GM10248 (cell line): ENCODE measurements at regions not wholly inside any gene's neighbourhood (a gene's known extent, or its start where the extent isn't known, plus 50 kb on each side); places are given as distances from the start of the nearest gene placed in this dataset.

Source experiments
- CTCF ChIA-PET: fragments of 300-600 bp; sonication (Branson Sonifier 250); formaldehyde crosslinking; extraction: SDS; loops from one replicate; lab custom pipeline; 2021; ENCODE audit warnings: antibody characterized with exemption; lab: Yijun Ruan, JAX
- POLR2A ChIA-PET: fragments of 350-650 bp; sonication (Branson Sonifier 250); formaldehyde crosslinking; extraction: SDS; loops from one replicate; lab custom pipeline; 2020; ENCODE audit warnings: antibody characterized with exemption; lab: Yijun Ruan, JAX
- DNase-seq: peaks from one replicate; pipeline ENCODE4 v3.0.0; 2012; ENCODE audit errors: extremely low spot score
- TF ChIP-seq, protein P1 (sequence below): IDR thresholded peaks from 2 replicates; pipeline ENCODE4 v1.5.1; 2012; ENCODE audit warnings: mild to moderate bottlenecking, low read depth; ENCODE audit errors: extremely low read depth, missing control alignments, control extremely low read depth

DNA sequence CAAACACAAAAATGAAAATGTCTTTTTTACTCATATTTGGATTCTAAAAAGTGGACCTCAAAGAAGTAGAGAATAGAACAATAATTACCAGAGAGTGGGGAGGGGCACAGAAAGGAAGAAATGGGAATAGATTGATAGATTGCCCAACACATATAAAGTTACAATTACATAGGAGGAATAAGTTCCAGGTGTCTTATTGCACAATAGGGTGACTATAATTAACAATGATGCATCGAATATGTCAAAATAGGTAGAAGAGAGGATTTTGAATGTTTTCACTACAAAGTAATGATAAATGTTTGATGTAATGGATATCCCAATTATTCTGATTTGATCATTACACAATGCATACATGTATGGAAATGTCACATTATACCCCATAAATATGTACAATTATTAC lies 556.0 kb downstream of the CDH8 start:
- POLR2A ChIA-PET, result no interaction called here
- TF ChIP-seq, protein P1, sequence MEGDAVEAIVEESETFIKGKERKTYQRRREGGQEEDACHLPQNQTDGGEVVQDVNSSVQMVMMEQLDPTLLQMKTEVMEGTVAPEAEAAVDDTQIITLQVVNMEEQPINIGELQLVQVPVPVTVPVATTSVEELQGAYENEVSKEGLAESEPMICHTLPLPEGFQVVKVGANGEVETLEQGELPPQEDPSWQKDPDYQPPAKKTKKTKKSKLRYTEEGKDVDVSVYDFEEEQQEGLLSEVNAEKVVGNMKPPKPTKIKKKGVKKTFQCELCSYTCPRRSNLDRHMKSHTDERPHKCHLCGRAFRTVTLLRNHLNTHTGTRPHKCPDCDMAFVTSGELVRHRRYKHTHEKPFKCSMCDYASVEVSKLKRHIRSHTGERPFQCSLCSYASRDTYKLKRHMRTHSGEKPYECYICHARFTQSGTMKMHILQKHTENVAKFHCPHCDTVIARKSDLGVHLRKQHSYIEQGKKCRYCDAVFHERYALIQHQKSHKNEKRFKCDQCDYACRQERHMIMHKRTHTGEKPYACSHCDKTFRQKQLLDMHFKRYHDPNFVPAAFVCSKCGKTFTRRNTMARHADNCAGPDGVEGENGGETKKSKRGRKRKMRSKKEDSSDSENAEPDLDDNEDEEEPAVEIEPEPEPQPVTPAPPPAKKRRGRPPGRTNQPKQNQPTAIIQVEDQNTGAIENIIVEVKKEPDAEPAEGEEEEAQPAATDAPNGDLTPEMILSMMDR, result no peak
- CTCF ChIA-PET, result no interaction called here
- no peak for DNase-seq

DNA sequence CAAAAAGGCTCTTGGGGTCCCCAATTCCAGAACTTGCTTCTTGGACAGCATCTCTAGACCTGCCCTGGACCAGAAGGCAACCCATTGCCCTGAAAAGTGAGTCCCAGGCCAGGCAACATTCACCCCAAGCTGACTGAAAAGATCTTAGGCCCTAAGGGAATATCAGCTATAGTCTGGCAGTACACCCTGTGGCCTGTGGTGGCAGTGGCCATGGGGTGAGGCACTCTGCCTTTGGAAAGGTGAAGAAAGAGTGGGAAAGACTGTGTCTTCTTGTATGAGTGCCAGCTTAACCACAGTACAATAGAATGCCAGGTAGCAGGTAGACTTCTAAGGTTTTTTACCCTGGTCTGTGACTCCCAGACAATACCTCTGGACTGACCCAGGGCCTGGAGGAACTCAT lies 564.5 kb downstream of the CDH8 start:
- DNase-seq, result no peak
- CTCF ChIA-PET, result no interaction called here
- POLR2A ChIA-PET, result no interaction called here
- TF ChIP-seq, protein P1, result no peak

DNA sequence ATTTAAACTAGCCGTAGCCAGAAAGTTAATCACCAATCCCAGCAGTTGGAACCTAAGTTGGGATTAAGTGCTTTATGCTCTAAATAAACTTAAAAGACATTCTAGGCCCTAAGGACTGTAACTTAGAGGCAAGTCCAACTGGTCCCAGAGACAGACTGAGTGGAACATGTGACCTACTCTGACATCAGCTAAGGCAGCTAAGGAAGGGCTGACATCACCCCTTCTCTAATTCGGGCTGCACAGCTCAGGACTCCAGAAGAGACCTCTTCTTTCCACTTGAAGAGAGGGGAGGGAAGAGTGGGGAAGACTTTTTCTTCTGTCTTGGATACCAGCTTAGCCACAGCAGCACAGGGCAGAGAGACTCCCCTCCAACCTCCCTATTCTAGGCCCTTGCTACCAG lies 565.2 kb downstream of the CDH8 start:
- ChIA-PET CTCF (no interaction called here), POLR2A (no interaction called here)
- DNase-seq, result no peak
- TF ChIP-seq, protein P1, result no peak

DNA sequence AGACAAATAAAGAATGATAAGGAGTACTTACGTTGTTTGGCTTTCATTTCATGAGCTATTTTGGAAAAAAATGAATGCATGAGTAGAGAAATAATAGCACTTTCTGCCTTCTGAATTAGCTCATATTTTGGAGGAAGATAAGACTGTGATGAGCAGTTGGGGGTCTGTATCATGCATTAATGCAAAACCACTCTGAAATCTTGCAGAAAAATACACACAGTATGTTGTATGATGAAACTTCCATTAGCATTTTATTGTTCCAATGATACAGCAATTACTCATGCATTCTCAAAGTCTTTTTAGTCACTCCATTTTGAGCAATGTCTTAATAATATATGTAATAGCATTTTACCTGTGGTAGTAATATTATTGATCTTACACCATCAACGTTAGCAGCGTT lies 571.0 kb downstream of the CDH8 start:
- POLR2A ChIA-PET, result no interaction called here
- TF ChIP-seq, protein P1, result no peak
- CTCF ChIA-PET, result interaction anchor here (1.7 kb wide), 1 partner anchor 9 kb away, joined by 5 read pairs; no protein-coding TSS in a partner anchor
- no peak for DNase-seq

DNA sequence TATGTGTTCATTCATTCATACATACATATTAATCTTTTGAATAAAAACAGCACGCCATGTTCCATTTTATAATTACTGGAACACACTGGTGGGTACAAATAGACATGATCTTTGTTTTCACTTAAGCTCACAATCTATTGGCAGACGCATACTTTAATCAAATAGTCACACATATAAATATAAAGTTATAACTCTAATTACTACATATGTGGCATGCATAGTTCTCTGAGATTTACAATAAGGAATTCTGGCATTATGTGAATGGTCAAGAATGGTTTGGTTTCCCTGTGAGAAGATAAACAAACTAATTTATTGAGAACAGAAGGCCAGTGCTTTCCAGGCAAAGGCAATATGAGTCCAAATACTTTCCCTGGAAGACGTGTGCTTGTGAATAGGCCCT lies 576.2 kb downstream of the CDH8 start:
- ChIA-PET CTCF (no interaction called here), POLR2A (no interaction called here)
- DNase-seq, result no peak
- TF ChIP-seq, protein P1, result no peak

DNA sequence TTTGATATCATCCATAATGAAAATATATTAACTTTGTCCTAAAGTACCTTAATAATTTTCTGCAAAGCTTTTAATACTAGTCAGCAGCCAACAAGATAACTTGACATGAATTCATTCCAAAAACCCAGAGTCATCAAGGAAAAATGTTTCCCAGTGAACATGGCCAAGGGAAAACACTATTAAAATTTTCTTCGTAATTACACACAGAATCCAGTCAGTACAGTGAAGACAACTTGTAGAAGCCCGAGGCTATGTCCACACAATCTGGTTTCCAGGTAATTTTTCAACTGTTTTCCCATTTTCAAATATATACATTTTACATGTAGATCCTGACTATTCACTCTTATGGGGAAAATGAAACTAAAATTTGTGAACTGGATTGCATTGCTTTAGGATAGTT lies 600.9 kb downstream of the CDH8 start:
- DNase-seq, result no peak
- TF ChIP-seq, protein P1, result no peak
- POLR2A ChIA-PET, result no interaction called here
- CTCF ChIA-PET, result no interaction called here

DNA sequence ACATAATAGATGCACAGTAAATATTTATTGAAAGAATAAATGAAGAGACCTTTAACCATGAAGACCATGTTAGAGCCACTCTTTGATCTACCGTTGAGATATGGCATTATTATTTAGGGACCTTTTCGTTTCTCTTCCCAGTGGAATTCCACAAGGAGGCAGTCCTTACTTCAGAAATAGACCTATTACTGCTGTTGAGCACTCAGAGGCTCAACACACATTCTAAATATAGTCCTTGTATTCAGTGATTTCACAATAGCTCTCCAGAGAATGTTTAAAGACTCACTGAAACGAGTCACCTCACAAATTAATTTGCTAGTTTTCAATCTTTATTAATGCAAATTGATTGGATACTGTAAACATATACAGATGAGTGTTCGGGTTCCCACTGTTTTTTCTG lies 603.8 kb downstream of the CDH8 start:
- POLR2A ChIA-PET, result no interaction called here
- CTCF ChIA-PET, result no interaction called here
- DNase-seq, result no peak
- TF ChIP-seq, protein P1, result no peak
